HG03558 (cell line): ENCODE measurements at regions not wholly inside any gene's neighbourhood (a gene's known extent, or its start where the extent isn't known, plus 50 kb on each side); places are given as distances from the start of the nearest gene placed in this dataset.

Experiments
- ATAC-seq: cut with Tn5 transposase; IDR thresholded peaks from one replicate; pipeline ENCODE4 v1.9.1; 2021; ENCODE audit warnings: moderate number of reproducible peaks; ENCODE audit not compliant: unreplicated experiment; ENCODE audit errors: extremely low read depth

DNA sequence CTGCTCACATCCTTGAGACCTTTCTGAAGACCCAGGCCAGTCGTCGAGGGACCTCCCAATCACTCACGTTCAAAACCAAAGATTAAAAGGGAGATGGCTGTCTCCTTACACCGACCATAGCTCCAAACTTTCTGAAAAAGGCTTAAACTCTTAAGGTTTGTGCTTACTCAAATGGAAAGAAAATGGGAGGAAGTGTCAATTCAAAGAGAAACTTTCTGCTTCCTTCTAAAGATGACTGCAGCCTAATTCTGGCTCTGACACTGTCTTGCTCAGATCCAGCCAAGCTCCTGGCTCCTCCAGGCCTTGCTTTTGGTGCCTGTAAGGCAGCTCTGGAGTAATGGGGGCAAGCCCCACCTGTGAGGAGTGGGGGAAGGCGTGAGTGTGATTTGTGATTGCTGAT, 54.9 kb upstream of the WSB1 start:
- ATAC-seq, result no peak

DNA sequence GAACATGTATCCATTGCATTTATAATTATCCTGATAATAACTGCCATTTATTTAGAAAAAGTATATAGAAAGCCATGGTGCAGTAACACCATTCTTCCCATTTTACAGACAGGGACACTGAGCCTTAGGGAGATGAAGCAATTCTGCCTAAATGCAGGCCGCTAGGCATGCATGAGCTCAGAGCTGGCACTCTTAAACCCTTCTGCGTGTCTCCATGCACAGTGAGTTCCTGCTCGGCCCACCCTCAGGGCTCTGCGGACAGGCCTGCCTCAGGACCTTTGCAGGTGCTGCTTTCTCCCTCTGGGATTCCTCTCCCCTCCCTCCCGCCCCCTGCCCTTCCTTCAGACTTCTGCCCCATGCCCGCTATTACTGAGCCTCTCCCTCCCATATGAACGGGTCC, 54.3 kb upstream of the WSB1 start:
- no peak for ATAC-seq

DNA sequence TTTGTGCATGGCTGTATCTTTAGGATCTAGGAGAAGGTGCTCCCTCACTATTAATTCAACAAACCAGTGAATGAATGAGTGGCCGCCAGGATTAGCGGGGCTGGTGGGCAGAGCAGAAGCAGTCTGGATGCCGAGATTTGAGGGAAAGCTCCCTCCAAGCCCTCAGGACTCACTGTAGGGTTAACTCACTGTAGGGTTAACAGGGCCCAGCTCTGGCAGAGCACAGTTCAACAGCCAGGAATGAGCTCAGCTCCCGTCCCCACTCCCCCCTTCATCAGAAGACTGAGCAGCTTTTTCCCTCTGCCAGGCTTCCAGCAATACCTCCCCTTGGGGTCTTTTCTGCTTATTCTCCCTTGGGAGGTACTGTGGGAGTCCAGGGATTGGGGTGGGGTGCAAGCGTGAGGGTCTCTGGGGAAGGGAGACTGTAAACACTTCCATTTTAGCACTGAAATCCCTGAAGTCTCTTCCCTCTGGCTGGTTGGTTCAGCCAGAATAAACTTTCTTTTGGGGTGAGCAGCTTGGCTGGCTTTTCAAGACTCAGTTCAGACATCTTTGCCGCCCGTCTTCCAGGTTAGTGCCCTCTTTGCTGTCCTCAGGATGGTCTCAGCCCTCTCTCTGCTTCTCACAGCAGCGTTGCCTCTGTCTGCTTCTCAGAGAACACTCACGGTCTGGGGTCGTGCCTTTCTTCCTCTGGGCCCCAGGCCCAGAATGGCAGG, 53.7 kb upstream of the WSB1 start:
- no peak for ATAC-seq

DNA sequence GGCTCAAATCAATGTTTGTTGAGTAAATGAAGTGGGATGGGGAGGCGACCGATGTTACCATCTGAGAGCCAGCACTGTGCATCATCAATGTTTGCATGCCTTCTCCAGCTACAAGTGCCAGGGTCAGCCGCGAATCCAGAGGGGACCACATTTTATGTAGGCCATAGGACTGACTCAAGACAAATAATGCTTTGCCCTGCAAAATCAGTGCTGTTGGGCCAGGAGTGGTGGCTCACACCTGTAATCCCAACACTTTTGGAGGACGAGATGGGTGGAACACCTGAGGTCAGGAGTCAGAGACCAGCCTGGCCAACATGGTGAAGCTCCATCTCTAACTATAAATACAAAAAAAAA, 53.1 kb upstream of the WSB1 start:
- ATAC-seq, result no peak

DNA sequence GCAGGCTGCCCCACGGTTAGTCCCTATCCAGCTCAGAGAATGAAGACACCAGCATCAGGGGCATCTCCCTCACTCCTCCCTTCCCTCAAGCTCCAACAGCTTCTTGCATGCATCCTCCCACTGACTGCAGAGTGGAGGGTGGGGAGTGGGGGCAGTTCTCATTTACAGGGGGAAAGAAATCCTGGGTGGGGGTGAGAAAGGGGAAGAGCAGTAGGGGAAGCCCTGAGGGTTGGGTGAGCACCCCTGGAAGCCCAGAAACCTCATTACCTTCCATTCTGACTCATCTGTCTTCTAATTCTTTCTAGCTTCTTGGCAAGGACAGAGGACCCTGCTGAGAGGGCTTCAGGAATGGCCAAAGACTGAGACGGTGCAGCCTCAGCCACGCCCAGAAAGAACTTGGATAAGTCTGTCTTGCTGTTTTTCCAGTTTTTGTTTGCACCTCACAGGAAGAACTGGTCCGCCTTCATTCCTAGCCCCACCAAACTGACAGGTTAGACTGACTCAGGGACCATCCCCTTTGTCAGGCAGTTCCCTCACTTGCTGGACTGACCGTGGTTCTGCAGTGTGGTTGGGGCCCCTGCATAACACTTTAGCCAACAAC, 52.5 kb upstream of the WSB1 start:
- ATAC-seq, result no peak

DNA sequence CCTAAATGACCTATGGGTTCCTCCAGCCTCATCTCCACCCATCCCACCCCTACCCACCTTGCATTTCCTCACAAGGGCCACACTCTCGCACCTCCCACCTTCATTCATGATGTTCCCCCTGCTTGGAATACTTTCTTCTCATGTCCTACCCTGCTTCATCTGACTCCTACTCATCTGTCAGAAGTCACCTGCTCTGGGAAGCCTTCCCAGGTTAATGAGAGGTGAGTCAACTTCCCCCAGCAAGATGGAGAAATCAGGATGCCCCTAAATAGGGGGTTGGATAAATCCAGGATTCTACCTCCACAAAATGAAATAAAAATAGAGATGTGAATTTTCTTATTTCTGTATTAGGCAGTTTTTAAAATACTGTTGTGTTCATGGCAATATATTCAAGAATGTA, 51.0 kb upstream of the WSB1 start:
- ATAC-seq, result no peak

DNA sequence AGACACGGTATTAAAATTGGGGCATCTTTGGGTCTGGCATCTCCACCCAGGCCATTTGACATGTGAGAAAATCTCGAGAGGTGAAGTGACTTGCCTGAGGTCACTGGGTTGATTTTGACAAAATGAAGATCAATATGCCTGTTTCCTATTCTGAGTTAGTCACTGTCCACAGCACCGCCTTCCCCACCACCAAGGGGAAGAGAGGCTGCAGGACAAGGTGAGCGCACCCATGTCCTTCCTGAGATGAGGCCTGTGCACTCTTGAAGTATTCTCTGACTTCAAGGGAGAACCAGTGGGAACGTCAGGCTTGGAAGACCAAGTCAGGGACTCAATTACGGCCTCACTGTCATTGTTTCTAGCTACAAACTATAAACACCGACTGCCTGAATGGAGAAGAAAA, 49.9 kb upstream of the WSB1 start:
- ATAC-seq, result no peak
